ENCODE measurements at regions not wholly inside any gene's neighbourhood (a gene's known extent, or its start where the extent isn't known, plus 50 kb on each side); places are given as distances from the start of the nearest gene placed in this dataset.

DNA sequence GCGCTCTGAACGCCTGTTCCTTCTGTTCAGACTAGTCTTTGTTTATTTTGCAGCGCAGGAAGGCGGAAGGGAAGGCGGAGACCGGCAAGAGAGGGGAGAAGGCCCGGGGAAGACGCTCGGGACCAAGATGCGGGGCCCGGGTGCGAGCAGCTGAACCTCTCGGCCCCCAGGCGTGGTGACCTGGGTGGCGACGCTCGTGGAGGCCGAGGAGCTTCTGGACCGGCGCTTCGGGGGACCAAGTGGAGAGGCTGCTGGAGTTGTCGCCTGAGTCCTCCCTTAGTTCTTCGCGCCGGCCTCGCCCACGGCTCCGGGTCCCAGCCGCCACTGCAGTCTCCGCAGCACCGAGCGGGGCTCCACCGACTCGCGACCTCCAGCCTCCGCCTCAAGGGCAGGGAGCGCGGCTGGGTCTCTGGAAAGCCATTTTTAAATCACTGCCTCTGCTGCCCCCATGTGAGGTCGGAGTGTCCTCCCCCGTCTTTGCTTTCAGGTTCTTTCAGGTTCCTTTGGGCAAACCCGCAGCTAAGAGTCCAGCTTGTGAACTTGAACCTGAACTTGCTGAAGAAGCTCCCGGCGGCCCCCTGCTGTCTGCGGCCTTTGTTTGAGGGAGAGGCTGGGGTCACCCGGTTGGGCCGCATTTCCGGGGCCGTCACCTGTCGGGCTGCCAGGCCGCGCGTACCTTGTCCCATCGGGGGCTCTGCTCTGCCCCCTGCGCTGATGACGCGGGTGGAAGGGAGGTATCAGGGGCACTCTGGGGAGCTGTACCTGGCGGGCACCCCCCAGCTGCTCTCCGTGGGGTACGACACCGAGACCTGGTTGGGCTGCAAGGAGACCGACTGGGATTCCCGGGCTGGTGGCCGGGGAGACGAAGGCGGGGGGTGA is 136.0 kb downstream of the KIF20B start:
- H3K4me3 ChIP-seq, result peak overlapping the region; percentile 47 to 74 (median 58)
- H3K9me3 ChIP-seq, result no peaks in the 10 kb centered on the region
- peaks cover 0 to 18% (median 4%) of the 10 kb centered on the region in 4 donors for H3K4me1 ChIP-seq
- TF ChIP-seq POLR2A (IDR thresholded peaks at IDR 0.05), result no peak
- no peak for TF ChIP-seq EP300 (IDR thresholded peaks at IDR 0.05)
- TF ChIP-seq, protein P1, sequence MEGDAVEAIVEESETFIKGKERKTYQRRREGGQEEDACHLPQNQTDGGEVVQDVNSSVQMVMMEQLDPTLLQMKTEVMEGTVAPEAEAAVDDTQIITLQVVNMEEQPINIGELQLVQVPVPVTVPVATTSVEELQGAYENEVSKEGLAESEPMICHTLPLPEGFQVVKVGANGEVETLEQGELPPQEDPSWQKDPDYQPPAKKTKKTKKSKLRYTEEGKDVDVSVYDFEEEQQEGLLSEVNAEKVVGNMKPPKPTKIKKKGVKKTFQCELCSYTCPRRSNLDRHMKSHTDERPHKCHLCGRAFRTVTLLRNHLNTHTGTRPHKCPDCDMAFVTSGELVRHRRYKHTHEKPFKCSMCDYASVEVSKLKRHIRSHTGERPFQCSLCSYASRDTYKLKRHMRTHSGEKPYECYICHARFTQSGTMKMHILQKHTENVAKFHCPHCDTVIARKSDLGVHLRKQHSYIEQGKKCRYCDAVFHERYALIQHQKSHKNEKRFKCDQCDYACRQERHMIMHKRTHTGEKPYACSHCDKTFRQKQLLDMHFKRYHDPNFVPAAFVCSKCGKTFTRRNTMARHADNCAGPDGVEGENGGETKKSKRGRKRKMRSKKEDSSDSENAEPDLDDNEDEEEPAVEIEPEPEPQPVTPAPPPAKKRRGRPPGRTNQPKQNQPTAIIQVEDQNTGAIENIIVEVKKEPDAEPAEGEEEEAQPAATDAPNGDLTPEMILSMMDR (IDR thresholded peaks at IDR 0.05), result no peak
- TF ChIP-seq POLR2AphosphoS5 (IDR thresholded peaks at IDR 0.05), result no peak
- peak; percentile 67 for DNase-seq
- 4% methylated on average over 65 of the region's 65 CpGs for WGBS, 2 donors
- no peaks in the 10 kb centered on the region for H3K36me3 ChIP-seq
- intact Hi-C loops (cut with DNase I), result no loop called here
- no peaks in the 10 kb centered on the region for H3K27me3 ChIP-seq
- peak overlapping the region in 3 of 4 donors; percentile 57 to 72 (median 60) for H3K27ac ChIP-seq

DNA sequence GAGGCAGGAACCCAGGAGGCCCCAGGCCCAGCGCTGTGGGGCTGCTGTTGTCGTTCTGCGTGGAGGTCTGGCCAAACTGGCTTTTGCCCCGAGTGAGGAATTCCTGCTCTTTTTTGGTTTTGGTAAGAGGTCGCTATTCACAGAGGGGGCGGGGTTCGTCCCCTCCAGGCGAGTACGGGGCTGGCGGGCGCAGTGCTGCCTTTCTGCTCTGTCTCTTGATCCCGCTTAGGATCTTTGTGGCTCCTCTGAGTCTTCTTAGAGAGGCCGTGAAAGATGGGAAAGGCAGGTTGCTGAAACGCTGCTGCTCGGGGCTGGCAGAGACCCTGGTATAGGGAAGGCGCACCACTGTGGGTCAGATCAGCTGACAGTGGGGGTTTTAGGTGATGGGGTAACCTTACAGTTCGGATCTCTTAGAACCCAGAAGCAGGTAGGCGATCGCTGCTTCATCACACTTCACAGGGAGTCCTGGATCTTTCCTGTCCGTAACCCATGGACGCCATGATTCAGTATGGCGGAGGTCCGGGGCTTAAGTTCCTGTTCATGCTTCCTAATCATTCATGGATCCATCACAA is 136.7 kb downstream of the KIF20B start:
- intact Hi-C loops (cut with DNase I), result no loop called here
- Histone ChIP-seq H3K4me1 (peaks cover 0 to 18% (median 4%) of the 10 kb centered on the region in 4 donors), H3K27ac (peak overlapping the region in 3 of 4 donors; percentile 57 to 72 (median 60)), H3K4me3 (peak overlapping the region; percentile 47 to 74 (median 58)), H3K9me3 (no peaks in the 10 kb centered on the region), H3K36me3 (no peaks in the 10 kb centered on the region), H3K27me3 (no peaks in the 10 kb centered on the region)
- DNase-seq, result no peak
- 43 to 49% methylated on average over 23 of the region's 23 CpGs for WGBS, 2 donors
- TF ChIP-seq, protein P1 (IDR thresholded peaks at IDR 0.05), result no peak
- TF ChIP-seq EP300 (IDR thresholded peaks at IDR 0.05) (no peak), POLR2A (IDR thresholded peaks at IDR 0.05) (no peak)

DNA sequence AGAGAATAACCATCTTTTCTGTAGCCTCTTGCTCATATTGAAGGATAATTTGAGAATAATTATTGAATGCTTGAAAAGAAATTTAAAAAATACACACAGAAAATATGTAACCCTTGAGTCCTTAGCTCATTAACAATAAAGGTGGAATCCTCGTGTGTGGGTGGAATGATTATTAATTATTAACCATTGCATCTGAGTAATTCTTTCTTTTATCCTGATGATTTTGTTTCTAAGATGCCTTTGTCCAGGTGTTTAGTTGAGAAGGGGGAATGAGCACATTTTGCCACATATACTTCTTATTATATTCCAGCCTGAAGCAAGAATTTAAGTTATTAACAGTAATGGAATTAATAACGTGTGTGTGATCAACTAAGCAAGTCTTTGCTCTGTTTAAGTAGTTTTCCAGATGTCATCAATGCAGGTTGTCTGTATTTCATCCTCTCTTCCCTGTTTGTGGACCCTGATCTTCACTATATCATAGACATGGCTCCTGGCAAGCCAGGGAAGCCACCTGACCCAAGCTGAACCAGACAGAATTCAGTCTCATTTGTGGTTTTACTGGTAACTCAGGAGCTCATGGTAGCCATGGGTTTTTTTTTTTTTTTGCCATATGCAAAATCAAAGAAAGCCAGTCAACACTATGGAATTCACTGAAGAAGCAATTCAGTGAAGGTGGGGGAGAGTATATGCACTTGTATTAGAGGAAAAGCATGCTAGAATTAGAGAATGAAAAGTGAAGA is 144.3 kb downstream of the KIF20B start:
- H3K9me3 ChIP-seq, result no peaks in the 10 kb centered on the region
- no peak overlapping the region for H3K4me3 ChIP-seq
- TF ChIP-seq, protein P1 (IDR thresholded peaks at IDR 0.05), result no peak
- TF ChIP-seq POLR2A (IDR thresholded peaks at IDR 0.05) (no peak), POLR2AphosphoS5 (IDR thresholded peaks at IDR 0.05) (no peak), EP300 (IDR thresholded peaks at IDR 0.05) (no peak)
- intact Hi-C loops (cut with DNase I), result no loop called here
- no peak overlapping the region for H3K27ac ChIP-seq
- H3K36me3 ChIP-seq, result no peaks in the 10 kb centered on the region
- WGBS, 2 donors, result 58 to 82% methylated on average over 2 of the region's 2 CpGs
- H3K4me1 ChIP-seq, result no peaks in the 10 kb centered on the region
- DNase-seq, result no peak
- no peaks in the 10 kb centered on the region for H3K27me3 ChIP-seq

DNA sequence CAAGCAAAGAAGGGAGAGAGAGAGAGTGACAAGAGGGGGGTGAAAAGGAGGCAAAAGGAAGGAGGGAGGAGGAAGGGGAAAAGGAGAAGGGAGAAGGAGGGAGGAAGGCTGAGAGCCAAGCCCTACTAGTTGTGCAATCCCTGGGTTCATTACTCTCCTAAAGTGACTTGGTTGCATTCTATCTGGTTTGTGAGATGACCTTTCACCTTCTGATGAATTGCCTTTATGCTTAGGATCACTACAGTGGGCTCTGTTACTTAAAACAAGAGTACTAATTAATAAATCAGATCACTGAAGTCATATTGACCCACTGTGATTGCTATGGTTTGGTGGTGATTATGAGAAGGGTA is 144.9 kb downstream of the KIF20B start:
- no peak for TF ChIP-seq POLR2AphosphoS5 (IDR thresholded peaks at IDR 0.05)
- no peak for TF ChIP-seq EP300 (IDR thresholded peaks at IDR 0.05)
- Histone ChIP-seq H3K4me1 (no peaks in the 10 kb centered on the region), H3K27me3 (no peaks in the 10 kb centered on the region), H3K9me3 (no peaks in the 10 kb centered on the region), H3K36me3 (no peaks in the 10 kb centered on the region), H3K4me3 (no peak overlapping the region), H3K27ac (no peak overlapping the region)
- no peak for DNase-seq
- intact Hi-C loops (cut with DNase I), result no loop called here

DNA sequence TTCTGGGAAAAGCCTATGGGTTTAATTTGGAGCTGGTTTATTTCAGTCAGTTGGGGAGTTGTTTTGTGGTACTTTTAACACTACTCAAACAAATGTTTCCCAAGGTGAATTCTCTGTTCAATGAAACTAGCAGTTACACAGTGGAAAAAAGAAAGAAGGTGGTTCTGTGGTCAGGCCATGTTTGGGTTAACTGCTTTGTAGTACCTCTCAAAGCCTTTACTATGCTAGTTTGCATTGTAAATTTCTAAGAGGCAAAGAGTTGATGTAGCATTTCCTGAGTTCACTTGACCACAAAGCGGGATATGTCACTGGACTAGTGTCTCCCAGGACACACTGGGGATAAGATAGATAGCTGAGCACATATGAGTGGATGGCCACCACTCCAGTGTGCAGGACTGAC is 145.4 kb downstream of the KIF20B start:
- Histone ChIP-seq H3K27me3 (no peaks in the 10 kb centered on the region), H3K9me3 (no peaks in the 10 kb centered on the region), H3K27ac (no peak overlapping the region), H3K4me3 (no peak overlapping the region), H3K4me1 (no peaks in the 10 kb centered on the region), H3K36me3 (no peaks in the 10 kb centered on the region)
- TF ChIP-seq EP300 (IDR thresholded peaks at IDR 0.05) (no peak), POLR2A (IDR thresholded peaks at IDR 0.05) (no peak), POLR2AphosphoS5 (IDR thresholded peaks at IDR 0.05) (no peak)
- TF ChIP-seq, protein P1 (IDR thresholded peaks at IDR 0.05), result no peak
- no peak for DNase-seq
- WGBS, 2 donors, result 83 to 87% methylated on average over 1 of the region's 1 CpG
- intact Hi-C loops (cut with DNase I), result no loop called here

Data from sigmoid colon (tissue), 6 donors.